HG03025 (cell line): ENCODE measurements at regions not wholly inside any gene's neighbourhood (a gene's known extent, or its start where the extent isn't known, plus 50 kb on each side); places are given as distances from the start of the nearest gene placed in this dataset.

Source experiments
- ATAC-seq: cut with Tn5 transposase; IDR thresholded peaks from one replicate; pipeline ENCODE4 v1.9.1; 2021; ENCODE audit warnings: mild to moderate bottlenecking, moderate library complexity; ENCODE audit not compliant: unreplicated experiment, low FRiP score

DNA sequence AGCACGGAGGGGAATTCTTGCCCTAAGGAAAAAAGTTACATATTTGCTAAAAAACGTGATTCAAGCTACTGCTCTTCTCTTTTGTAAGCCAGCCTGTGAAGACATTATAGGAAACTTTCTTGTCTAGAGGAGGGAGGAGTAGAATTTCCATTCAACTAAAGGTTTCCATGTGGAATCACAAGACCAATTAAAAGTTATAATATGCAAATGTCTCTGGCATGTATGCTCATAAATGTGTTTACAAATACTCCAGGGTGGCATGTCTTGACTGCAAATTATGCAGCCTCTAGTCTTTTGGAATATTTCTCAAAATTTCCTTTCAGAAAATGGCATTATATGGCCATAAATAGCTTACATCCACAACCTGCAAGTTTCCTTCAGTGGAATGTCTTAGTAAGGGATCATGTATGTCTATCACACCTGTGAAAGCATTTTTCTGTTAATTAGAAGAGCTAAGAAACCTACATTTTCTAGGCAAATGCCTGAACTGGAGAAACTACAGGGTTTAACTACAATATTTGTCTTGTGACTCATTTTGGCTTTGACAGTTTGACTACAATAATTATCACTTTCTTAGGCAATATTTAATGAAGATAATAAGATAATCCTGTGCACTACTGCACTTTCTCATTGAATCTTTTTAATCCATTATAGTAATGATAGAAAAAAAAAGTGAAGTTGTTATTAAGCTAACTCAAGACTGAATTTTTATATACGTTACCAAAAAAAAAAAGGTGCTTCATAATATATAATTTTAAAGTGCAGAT, 111.1 kb upstream of the C10orf90 start:
- no peak for ATAC-seq

DNA sequence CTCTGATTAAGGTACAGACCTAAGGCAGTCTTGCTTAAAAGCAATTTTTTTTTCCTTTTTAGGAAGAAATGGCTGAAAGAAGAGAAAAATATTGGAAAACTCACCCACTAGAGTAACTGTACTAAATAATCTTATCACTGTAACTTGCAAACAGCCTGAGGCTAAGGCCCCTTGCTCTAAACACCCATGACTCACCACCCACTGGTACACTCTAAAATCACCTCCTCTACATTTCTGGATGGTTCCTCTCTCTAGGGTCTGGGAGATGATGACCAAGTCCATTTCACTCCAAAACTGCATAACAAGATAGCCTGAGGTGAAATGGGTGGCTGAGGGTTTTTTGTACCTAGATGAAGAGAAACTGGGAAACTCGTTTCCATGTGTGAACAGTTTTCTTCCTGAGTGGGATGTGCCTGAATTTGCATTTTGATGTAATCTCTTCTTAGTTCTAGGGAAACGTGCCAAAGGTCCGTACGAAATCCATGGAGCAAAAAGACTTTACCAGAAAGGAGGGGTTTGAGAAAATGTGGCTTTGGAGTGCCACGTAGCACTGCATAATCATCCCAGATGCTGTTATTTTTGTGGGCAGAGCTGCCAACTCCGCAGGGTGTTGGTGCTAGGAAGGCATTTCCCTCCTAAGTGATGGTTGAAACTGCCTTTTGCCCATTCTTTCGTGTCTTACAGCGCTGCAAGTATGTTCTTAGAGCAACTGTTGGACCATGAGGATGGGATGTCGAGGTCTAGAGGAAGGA, 113.5 kb upstream of the C10orf90 start:
- no peak for ATAC-seq

DNA sequence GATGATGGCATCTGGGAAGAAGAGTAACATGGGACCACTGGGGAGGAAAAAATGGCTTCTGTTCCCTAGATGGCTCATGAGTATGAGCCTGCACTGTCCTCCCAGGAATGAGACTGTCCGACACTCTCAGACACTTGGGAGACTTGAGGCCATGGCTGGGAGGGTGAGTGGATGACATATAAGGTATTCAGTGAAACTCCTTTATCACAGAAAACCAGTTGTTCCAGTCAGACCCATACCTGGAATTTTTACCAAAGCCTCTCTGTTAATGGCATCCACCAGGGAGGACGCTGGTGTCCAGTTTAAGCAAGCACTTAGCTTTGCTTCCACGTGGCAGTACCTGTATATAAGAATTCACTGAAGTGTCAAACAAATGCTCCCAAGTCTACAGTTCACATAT, 116.7 kb upstream of the C10orf90 start:
- no peak for ATAC-seq

DNA sequence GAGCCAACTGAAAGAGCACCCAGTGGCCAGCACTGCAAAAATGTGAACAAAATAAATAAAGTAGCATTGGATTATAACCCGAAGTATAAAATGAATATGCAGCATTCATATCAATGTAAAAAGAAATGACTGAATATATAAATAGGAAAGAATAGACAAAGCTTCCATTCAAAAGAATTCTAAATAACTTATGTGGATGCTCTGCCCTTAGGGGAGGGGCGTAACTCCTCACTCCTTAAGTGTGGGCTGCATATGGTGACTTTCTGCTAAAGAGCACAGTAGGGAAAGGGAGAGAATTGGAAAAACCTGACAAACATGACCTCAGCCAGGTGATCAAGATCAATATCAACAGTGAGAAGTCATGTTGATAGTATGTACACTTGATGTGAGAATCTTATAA, 109.9 kb upstream of the DOCK1 start:
- no peak for ATAC-seq

DNA sequence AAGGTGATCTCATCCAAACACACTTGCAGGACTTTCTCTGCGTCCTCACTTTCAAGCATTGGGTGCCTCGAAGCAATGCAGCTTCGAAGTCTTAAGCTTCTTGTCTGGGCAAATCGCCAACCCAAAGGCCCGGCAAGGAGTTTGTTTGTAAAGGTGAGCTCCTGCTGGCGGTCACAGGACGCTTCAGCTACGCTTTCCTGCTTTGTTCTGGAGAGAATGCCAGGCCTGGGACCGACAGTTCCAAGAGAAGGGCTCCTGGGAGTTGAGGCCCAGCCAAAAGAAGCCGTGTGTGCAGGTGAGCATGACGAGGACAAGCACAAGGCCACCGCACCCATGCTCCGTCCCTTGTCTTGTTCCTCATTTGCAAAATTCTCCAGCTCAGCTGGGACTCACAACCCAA, 106.6 kb upstream of the DOCK1 start:
- no peak for ATAC-seq

DNA sequence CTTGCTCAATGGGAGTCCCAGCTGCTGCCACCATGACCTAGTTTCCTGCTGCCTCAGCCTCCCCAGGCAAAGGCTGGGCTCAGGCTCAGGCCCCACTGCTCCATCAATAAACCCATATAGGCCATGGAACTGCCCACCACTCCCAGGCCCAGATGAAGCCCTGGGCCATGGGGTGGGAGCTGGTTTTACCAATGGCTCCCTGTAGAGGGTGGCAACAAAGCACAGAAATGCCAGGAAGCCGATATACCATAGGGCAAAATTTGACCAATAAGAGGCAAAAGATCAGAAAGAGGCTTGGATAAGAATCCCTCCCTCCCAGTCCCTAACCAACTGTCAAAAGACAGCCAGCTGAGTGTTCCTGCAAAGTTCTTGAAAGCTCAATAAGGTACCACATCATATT, 101.8 kb upstream of the DOCK1 start:
- ATAC-seq = no peak

DNA sequence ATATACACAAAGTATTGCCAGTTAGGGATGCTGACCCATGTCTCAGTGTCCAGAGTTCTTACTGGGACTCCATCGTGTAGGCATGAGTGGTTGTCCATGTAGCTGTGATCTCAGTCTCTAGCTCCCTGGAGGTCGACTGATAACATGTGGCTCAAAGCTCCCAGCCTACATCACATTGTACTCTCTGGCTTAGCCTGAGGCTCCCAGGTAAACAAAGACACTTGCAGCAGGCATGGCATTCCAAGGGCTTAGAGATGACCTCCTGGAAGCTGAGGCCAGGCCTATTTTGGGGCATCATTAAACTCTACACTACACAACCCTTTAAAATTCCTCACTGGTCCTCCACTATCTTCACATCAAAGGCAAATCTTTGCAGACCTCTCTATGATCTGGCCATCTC, 100.8 kb upstream of the DOCK1 start:
- no peak for ATAC-seq

DNA sequence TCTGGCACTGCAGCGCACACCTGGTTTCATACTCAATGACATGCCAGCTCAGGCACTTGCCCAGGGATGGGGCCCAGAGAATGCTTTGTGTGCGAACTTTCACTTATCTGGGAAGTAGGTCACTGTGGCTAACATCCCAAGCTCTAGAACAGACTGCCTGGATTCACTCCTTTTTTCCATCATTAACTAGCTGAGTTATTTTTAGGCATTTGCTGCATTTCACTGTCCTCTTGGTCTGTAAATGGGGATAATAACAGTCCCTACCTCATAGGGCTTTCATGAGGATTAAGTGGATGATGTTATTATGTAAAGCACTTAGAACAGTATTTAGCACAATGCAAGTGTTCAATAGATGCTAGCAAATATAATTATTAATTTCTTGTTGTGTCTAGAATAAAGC, 98.7 kb upstream of the DOCK1 start:
- no peak for ATAC-seq

DNA sequence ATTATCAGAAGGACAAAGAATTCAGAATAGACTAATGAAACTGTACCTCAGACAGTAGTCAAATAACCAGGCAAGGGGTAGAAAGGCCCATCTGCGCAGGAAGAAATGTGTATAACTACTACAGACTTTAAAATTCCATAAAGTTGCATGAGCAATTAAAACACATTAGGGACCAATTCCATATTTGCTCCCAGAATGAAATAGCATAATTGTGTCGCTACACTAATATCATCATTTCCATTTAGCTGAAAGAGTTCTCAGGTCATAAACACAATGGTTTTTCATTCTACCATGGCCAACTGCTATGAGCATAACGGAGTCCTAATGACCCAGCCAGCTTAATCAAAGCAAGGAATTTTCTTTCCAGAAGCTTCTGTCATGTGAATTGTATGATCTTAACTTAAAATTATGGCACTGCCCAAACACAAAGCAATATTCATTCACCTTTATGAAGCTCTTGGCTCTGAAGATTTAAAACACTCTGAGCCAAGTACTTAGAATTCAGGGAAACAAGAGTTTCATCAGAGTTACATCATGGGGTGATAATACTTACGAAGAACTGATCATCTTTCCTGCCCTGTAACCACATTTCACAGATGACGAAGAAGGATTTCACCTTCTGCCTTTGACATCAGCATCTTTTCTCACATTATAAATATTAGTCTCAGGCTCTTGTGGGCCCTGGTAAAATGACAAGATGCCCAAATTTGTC, 98.1 kb upstream of the DOCK1 start:
- ATAC-seq = no peak

DNA sequence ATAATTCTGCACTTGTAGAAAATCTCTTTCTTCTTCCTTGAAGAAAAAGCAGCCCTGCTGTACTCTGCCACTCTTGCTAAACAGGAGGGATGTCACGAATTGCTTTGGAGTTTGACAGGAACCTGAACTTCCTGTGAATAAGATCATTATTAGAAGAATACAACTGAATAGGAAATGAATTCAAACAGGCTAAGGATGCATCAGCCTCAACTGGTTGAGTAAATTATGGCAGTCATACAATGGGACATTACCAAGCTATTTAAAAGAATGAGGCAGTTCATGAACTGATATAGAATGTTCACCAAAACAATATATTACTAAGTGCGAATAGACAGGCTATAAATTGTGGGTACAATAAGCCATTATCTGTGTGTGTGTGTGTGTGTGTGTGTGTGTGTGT, 97.1 kb upstream of the DOCK1 start:
- no peak for ATAC-seq

DNA sequence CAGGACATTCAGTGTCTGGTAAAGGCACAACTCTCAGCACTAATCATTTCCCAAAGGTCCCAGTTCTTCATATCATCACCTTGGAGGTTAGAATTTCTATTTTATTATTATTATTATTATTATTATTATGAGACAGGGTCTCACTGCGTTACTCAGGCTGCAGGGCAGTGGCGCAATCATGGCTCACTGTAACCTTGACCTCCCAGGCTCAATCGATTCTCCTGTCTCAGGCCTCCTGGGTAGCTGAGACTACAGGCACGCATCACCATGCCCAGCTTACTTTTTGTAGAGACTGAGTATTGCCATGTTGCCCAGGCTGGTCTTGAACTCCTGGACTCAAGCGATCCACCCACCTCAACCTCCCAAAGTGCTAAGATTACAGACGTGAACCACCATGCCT, 91.8 kb upstream of the DOCK1 start:
- no peak for ATAC-seq

DNA sequence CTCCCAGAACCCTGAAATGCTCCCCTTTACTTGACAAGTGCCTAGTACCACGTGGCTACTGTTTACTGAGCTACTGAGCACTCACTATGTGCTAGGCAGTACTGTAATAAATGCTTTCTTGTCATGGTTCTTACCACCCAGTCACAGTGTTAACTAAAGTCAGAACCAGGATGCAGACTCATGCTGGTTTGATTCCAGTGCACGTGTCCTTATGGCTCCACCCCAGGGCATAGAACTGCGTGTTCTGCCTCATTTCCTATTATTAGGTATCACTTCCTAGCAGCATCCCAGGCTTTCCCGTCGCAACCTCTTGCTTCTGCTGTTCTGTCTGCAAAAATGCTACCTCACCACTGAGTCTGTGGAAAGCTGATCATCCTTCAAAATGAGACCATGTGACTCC, 71.7 kb upstream of the DOCK1 start:
- no peak for ATAC-seq

DNA sequence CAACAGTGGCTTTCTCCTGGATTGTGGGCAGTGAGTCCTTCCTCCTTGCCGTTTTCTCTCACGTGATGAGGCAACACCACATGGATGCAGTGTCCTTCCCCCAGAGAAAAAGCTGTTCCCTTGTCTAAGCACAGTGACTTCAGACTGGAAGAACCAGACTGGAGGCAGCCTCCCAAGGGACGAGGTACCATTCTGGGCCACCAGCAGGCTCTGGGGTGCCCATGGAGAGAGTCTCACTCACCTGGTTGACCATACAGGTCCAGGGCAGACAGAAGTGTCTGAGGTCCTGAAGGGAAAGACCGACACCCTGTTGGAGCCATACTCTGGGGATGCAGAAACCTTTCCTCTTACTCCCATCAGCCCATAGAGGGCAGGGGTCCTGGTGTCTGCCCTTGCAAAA, 69.2 kb upstream of the DOCK1 start:
- no peak for ATAC-seq

DNA sequence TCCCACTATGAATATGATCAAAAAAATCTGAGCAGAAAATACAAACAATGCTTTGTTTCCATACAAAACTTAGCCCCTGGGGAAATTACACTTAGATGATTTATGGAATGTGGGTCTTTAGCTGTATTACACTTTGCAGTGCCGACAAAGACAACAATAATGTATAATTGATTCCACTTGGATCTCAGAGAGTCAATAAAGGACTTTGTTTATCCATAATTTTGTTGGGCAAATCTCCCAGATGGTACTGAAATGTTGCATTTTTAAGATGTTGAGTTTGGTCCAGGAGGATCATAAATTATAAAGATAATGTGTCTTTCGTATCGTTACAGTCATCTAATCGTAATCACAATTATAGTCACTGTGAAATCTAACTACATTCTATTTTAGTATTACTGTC, 66.9 kb upstream of the DOCK1 start:
- ATAC-seq = no peak

DNA sequence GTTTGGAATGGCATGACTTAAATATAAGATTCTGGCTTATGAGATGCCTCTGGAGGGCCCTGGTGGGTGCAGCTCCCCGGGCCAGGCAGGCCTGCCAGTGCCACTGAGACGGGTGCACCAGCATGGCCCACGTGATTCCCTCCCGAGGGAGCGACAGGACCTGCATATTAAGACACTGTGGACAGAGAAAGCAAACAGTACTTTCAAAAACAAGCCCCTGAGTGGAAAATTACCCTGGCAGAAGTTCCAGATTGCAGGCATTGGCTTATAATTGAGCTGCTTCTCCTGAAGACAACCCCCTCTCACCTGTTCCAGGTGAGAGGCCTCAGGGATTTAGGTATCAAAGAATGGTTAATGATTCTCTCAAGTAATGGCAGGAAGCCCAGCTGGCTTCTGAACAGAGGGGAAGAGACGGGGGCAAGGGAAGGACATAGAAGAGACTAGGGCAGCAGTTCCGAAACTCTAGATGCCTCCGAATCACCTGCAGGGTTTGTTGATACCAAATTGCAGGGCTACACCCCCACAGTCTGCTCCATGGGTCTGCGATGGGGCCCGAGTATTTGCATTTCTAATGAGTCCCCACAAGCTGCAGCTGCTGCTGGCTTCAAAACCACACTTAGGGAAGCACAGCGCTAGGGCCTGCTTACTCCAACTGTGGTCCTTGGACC, 66.0 kb upstream of the DOCK1 start:
- no peak for ATAC-seq

DNA sequence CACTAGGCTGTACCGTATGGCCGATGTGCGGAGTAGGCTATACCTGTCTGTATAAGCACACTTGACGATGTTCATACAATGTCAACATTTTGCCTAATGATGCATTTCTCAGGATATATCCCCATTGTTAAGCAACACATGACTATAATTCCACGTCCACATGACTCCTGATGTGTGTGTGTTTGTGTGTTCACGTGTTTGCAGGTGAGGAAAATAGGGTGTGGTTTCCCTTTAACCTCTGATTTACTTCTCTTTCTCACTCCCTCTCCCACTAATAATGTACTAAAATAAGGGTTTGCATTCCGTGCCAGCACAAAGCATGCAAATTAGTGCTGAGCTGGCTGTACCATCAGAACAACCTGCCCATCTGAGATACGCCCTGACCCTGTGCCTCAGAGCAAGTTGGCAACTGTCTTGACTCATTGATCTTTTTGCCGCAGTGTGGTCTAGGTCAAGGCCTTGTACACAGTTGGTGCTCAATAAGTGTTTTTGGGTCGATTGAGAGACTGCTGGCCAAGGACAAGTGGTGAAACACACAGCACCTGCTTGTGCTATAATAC, 64.6 kb upstream of the DOCK1 start:
- no peak for ATAC-seq

DNA sequence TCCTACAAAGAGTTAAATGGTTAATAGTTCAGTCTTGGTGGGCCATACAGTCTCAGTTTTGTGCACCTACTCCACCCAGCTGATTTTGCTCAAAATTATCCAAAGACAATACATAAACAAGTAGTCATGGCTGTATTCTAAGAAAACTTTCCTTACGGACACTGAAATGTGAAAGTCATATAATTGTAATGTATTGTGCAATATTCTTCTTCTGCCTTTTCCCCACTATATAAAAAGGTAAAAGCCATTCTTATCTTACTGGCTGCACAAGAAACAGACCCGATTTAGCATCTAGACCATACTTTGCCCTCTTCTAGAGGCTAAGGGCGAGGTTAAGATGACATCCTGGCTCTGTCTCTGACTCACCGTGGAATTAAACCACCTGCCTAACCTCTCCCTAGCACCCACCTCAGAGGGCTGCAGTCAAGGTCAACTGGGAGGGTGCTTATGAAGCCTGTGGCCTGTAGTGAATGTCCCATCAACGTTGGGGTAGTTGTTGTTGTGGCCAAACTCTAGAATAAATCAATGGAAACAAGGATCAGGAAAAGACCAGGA, 63.8 kb upstream of the DOCK1 start:
- ATAC-seq = no peak

DNA sequence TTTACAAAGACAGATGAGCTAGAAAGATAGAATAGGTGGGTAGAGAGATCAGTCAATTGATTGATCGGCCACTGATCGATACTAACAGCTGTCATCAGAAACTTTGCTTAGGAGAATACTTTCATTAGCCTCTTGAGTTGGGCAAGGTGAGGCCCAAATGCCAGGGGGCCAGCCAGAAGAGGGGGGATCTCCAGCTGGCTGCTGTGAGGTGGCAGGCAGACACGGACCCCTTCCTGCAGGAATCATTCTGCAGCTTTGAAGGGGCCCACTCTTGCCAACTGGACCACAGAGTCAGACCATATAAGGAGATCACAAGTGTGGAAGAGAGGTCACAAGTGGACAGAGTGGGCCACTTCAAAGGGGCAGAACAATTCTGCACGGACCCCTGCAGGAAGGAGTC, 62.9 kb upstream of the DOCK1 start:
- ATAC-seq = no peak

DNA sequence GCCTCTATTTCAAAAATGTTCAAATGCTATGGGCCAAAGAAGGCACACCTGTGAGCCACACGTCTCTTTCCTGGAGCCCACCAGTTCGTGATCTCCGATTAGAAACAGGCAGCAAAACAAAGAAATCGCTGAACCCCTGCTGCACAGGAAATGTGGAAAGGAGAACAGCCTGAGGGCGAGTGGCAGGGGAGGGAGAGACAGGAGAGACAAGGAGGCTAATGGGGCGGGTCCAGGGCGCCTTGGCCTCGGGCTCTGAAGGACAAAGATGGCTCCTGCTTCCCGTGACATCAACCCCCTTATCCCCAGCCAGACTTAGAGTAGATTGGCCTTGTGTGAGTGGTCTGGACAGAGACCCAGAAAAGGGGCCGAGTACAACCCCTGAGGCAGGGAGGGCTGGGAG, 62.4 kb upstream of the DOCK1 start:
- no peak for ATAC-seq

DNA sequence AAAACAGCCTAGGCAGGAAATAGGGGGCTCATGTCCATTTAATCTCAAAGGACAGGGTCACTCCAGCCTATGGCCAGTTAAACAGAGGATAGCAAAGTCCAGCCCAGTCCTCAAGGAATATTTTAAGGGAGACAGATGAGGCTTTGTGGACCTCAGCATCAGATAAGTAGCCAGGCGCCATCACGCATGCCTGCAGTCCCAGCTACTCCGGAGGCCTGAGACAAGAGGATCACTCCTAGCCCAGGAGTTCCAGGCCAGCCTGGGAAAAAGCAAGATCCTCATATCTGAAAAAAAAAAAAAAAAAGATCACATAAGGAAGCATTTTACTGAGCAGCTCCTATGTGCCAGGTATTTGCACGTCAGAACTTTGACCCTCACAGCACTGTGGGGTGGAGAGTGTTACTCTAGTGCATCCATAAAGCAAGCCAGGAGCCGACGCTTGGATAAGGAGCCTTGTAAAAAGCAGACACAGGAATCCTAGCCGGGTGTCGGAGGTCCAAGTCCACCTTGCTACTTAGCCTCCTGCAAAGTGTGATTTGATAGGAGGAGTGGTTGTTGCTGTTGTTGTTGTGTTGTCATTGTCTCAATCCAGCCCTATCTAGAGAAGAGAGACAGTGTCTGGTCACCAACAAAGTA, 61.8 kb upstream of the DOCK1 start:
- ATAC-seq = no peak
